HepG2 (cell line): ENCODE measurements at regions not wholly inside any gene's neighbourhood (a gene's known extent, or its start where the extent isn't known, plus 50 kb on each side); places are given as distances from the start of the nearest gene placed in this dataset.

ENCODE experiments used
- ATAC-seq: fragments of 200-7000 bp; cut with Tn5 transposase; 3 replicates; pipeline ENCODE4 v1.9.1; 2020; ENCODE audit warnings: mild to moderate bottlenecking, moderate library complexity
- BruUV-seq: library from RNA; stranded (reverse); fragments of 400-500 nt; replicated peaks from 2 replicates; lab custom pipeline; 2021; lab: Mats Ljungman, UMichigan
- CTCF ChIA-PET: fragments of 300-600 bp; formaldehyde crosslinking; extraction: SDS; loops from one replicate; lab custom pipeline; 2021; ENCODE audit warnings: low total read pairs, inconsistent platforms, low intra/inter-chr PET ratio; lab: Yijun Ruan, JAX
- POLR2A ChIA-PET: fragments of 350-600 bp; sonication (Branson Sonifier 250); formaldehyde crosslinking; loops from one replicate; lab custom pipeline; 2020; ENCODE audit warnings: antibody characterized with exemption, inconsistent platforms; lab: Yijun Ruan, JAX
- DNase-seq: peaks from one replicate; pipeline ENCODE4 v3.0.0-alpha.2; 2015; ENCODE audit warnings: low spot score
- FAIRE-seq: peaks from 3 replicates; lab custom pipeline; 2011; peaks lifted over from hg19 to GRCh38; lab: Jason Lieb, UNC
- H2AFZ ChIP-seq: one replicate; pipeline ENCODE4 v1.6.1; 2011; ENCODE audit warnings: low read length, inconsistent platforms
- H3K27ac ChIP-seq: fragments of 300-600 bp; 3 replicates; pipeline ENCODE4 v1.8.0; 2011; ENCODE audit warnings: mixed run types, mild to moderate bottlenecking, mixed read lengths, low read length, inconsistent platforms; ENCODE audit not compliant: insufficient read depth; ENCODE audit errors: extremely low read length
- H3K27me3 ChIP-seq, 2 experiments: fragments of 200-600 bp in 1 of 2; 2 replicates in 1 of 2; 3 replicates in 1 of 2; pipeline versions ENCODE4 v1.6.0 to v1.8.0; 2011; ENCODE audit warnings: low read length in 2 of 2, mild to moderate bottlenecking in 2 of 2, moderate library complexity in 2 of 2, inconsistent platforms in 1 of 2; ENCODE audit not compliant: insufficient read depth in 2 of 2, control insufficient read depth in 1 of 2
- H3K36me3 ChIP-seq, 2 experiments: fragments of 200-600 bp in 1 of 2; replicated peaks in 1 of 2; 2 replicates in 1 of 2; 3 replicates in 1 of 2; pipeline versions ENCODE4 v1.5.1 to v1.8.0; 2011; ENCODE audit warnings: low read length in 2 of 2, inconsistent platforms in 1 of 2; ENCODE audit not compliant: insufficient read depth in 2 of 2, control insufficient read depth in 1 of 2
- H3K4me1 ChIP-seq: 2 replicates; pipeline ENCODE4 v1.5.1; 2012; ENCODE audit warnings: low read length, inconsistent platforms; ENCODE audit not compliant: insufficient read depth
- H3K4me2 ChIP-seq: 2 replicates; pipeline ENCODE4 v1.6.0; 2011; ENCODE audit warnings: low read depth, low read length, inconsistent platforms
- H3K4me3 ChIP-seq, 3 experiments: fragments of 200-600 bp in 1 of 3; sonication (generic), shearing (Covaris generic) in 1 of 3; replicated peaks in 1 of 3; 2 replicates each; pipeline ENCODE4 v1.5.1; 2011 to 2016; ENCODE audit warnings: low read length in 3 of 3, inconsistent platforms in 2 of 3, low read depth in 2 of 3, mild to moderate bottlenecking in 2 of 3, control low read depth in 1 of 3, mixed read lengths in 1 of 3; ENCODE audit not compliant: insufficient read depth in 1 of 3
- H3K79me2 ChIP-seq: one replicate; pipeline ENCODE4 v1.6.1; 2011; ENCODE audit warnings: low read length, inconsistent platforms; ENCODE audit not compliant: insufficient read depth
- H3K9ac ChIP-seq: 2 replicates; pipeline ENCODE4 v1.6.0; 2011; ENCODE audit warnings: mild to moderate bottlenecking, low read depth, low read length, inconsistent platforms; ENCODE audit not compliant: insufficient read depth
- H3K9me3 ChIP-seq: 2 replicates; pipeline ENCODE4 v1.5.1; 2012; ENCODE audit warnings: mild to moderate bottlenecking, low read length
- H4K20me1 ChIP-seq: 2 replicates; pipeline ENCODE4 v1.6.0; 2011; ENCODE audit warnings: inconsistent platforms, mild to moderate bottlenecking, low read length, moderate library complexity; ENCODE audit not compliant: insufficient read depth
- FOXK2 ChIP-seq: fragments of 450-650 bp; IDR thresholded peaks from 2 replicates; pipeline ENCODE4 v1.6.1; 2016
- FUBP1 ChIP-seq: sonication (generic); formaldehyde crosslinking; IDR thresholded peaks from 2 replicates; pipeline ENCODE4 v1.5.1; 2020; ENCODE audit warnings: missing genetic modification reagents, mild to moderate bottlenecking, borderline replicate concordance
- GZF1 ChIP-seq: sonication (generic); formaldehyde crosslinking; IDR thresholded peaks from 2 replicates; pipeline ENCODE4 v1.5.1; 2020; ENCODE audit warnings: mild to moderate bottlenecking, missing genetic modification reagents
- ISL2 ChIP-seq: sonication (generic); formaldehyde crosslinking; IDR thresholded peaks from 2 replicates; pipeline ENCODE4 v1.5.0; 2020; ENCODE audit warnings: missing genetic modification reagents
- NCOA2 ChIP-seq: sonication (generic); formaldehyde crosslinking; IDR thresholded peaks from 2 replicates; pipeline ENCODE4 v1.8.0; 2022; ENCODE audit warnings: inconsistent platforms
- POLR2G ChIP-seq: fragments of 200-400 bp; formaldehyde crosslinking; IDR thresholded peaks from 2 replicates; pipeline ENCODE4 v1.6.1; 2018; ENCODE audit warnings: mild to moderate bottlenecking, low read depth, low read length, moderate library complexity
- TEF ChIP-seq: sonication (generic); formaldehyde crosslinking; IDR thresholded peaks from 2 replicates; pipeline ENCODE4 v1.5.0; 2020; ENCODE audit warnings: missing genetic modification reagents
- UBTF ChIP-seq: sonication (generic); formaldehyde crosslinking; IDR thresholded peaks from 2 replicates; pipeline ENCODE4 v1.4.0; 2020; ENCODE audit warnings: mild to moderate bottlenecking, missing genetic modification reagents
- ZNF235 ChIP-seq: sonication (generic); formaldehyde crosslinking; IDR thresholded peaks from 2 replicates; pipeline ENCODE4 v1.8.1; 2023; ENCODE audit warnings: mild to moderate bottlenecking, missing genetic modification reagents, borderline replicate concordance
- ZNF3 ChIP-seq: IDR thresholded peaks from 2 replicates; pipeline ENCODE4 v1.7.0; 2017; ENCODE audit warnings: inconsistent platforms
- ZNF343 ChIP-seq: sonication (generic); formaldehyde crosslinking; IDR thresholded peaks from 2 replicates; pipeline ENCODE4 v1.4.0; 2020; ENCODE audit warnings: mild to moderate bottlenecking, missing genetic modification reagents
- ZNF646 ChIP-seq: sonication (generic); formaldehyde crosslinking; IDR thresholded peaks from 2 replicates; pipeline ENCODE4 v1.9.0; 2021; ENCODE audit warnings: mild to moderate bottlenecking, missing genetic modification reagents
- WGBS: methylation state at CpG from one replicate; pipeline ENCODE4 v1.1.6; 2017; ENCODE audit warnings: low lambda C conversion rate; 5-methylcytosine and 5-hydroxymethylcytosine counted together
- in situ Hi-C: cut with HindIII; loops from 2 replicates; pipeline ENCODE4 v1.10.0; 2017; ENCODE audit warnings: low pct_unique_long_range_greater_than_20kb; ENCODE audit not compliant: extremely low pct_ligation_motif_present
- intact Hi-C: fragments of 100-400 bp; cut with micrococcal nuclease; formaldehyde crosslinking; loops from one replicate; pipeline ENCODE4 v1.10.0; 2022; ENCODE audit not compliant: unreplicated experiment

- intact Hi-C loops (no loop called here), in situ Hi-C loops (no loop called here)
- Histone ChIP-seq H3K27ac (no peak overlapping the region), H4K20me1 (no peaks in the 10 kb centered on the region), H3K36me3 (no peaks in the 10 kb centered on the region), H3K4me3 (no peak overlapping the region), H3K9me3 (no peaks in the 10 kb centered on the region), H3K4me1 (no peaks in the 10 kb centered on the region), H3K27me3 (no peaks in the 10 kb centered on the region; a peak in 1 of 5 replicates), H3K9ac (no peak overlapping the region), H2AFZ (no peak overlapping the region), H3K79me2 (no peaks in the 10 kb centered on the region), H3K4me2 (no peak overlapping the region)
- whole genome bisulfite sequencing = 12% methylated on average over 9 of the region's 11 CpGs
- no peak for ATAC-seq
- no peak for FAIRE-seq
- CTCF ChIA-PET = no interaction called here
- no TSS peak for BruUV-seq
- DNase-seq = no peak
- POLR2A ChIA-PET = no interaction called here
- no peak for TF ChIP-seq FUBP1
- no peak for TF ChIP-seq NCOA2 (CRISPR knock-in tag)
- TF ChIP-seq UBTF = no peak
- TF ChIP-seq ZNF343 (CRISPR knock-in tag) = no peak
- TF ChIP-seq GZF1 = no peak
- no peak for TF ChIP-seq ZNF646
- TF ChIP-seq ZNF3 (CRISPR knock-in tag) = no peak
- TF ChIP-seq TEF (CRISPR knock-in tag) = no peak
- no peak for TF ChIP-seq ZNF235 (CRISPR knock-in tag)
- TF ChIP-seq ISL2 (CRISPR knock-in tag) = no peak
- TF ChIP-seq FOXK2 = no peak
- TF ChIP-seq POLR2G = no peak
Measured at GRCh38 chr10:30134171-30134945, 75.0 kb upstream of the JCAD start.
